Thyroid gland (tissue), 4 donors: ENCODE measurements at regions not wholly inside any gene's neighbourhood (a gene's known extent, or its start where the extent isn't known, plus 50 kb on each side); places are given as distances from the start of the nearest gene placed in this dataset.

Experiments
- POLR2A ChIP-seq, 2 donors: fragments of 450-650 bp; IDR thresholded peaks; one replicate each; pipeline ENCODE4 v1.6.1; 2017; ENCODE audit warnings: antibody characterized with exemption in 2 of 2, mild to moderate bottlenecking in 2 of 2, moderate library complexity in 1 of 2
- TF ChIP-seq, protein P1 (sequence below), 6 experiments: fragments of 200-600 bp in 3 of 6; fragments of 450-650 bp in 3 of 6; sonication (generic) in 3 of 6; IDR thresholded peaks; one replicate each; pipeline ENCODE4 v1.5.1; 2016 to 2019; ENCODE audit warnings: antibody characterized with exemption in 6 of 6, mild to moderate bottlenecking in 2 of 6, inconsistent platforms in 1 of 6, moderate library complexity in 1 of 6

- TF ChIP-seq, protein P1, sequence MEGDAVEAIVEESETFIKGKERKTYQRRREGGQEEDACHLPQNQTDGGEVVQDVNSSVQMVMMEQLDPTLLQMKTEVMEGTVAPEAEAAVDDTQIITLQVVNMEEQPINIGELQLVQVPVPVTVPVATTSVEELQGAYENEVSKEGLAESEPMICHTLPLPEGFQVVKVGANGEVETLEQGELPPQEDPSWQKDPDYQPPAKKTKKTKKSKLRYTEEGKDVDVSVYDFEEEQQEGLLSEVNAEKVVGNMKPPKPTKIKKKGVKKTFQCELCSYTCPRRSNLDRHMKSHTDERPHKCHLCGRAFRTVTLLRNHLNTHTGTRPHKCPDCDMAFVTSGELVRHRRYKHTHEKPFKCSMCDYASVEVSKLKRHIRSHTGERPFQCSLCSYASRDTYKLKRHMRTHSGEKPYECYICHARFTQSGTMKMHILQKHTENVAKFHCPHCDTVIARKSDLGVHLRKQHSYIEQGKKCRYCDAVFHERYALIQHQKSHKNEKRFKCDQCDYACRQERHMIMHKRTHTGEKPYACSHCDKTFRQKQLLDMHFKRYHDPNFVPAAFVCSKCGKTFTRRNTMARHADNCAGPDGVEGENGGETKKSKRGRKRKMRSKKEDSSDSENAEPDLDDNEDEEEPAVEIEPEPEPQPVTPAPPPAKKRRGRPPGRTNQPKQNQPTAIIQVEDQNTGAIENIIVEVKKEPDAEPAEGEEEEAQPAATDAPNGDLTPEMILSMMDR (IDR thresholded peaks at IDR 0.05) = no peak
- TF ChIP-seq POLR2A (IDR thresholded peaks at IDR 0.05) = no peak
Measured at GRCh38 chr6:143613749-143614148, 64.0 kb upstream of the PHACTR2 start.
